GM18499 (cell line): ENCODE measurements at regions not wholly inside any gene's neighbourhood (a gene's known extent, or its start where the extent isn't known, plus 50 kb on each side); places are given as distances from the start of the nearest gene placed in this dataset.

Experiments used
- ATAC-seq: cut with Tn5 transposase; IDR thresholded peaks from one replicate; pipeline ENCODE4 v1.9.1; 2021; ENCODE audit warnings: moderate number of reproducible peaks; ENCODE audit not compliant: insufficient read depth, unreplicated experiment

- no peak for ATAC-seq
Observed at GRCh38 chr15:93271871-93272270, 182.9 kb upstream of the RGMA start.

- no peak for ATAC-seq
Observed at GRCh38 chr15:93270937-93271467, 182.0 kb upstream of the RGMA start.

- no peak for ATAC-seq
Observed at GRCh38 chr15:93268066-93268465, 179.1 kb upstream of the RGMA start.

GRCh38 chr15:93266291-93266690, 177.3 kb upstream of the RGMA start:
- no peak for ATAC-seq

GRCh38 chr15:93265111-93265556, 176.1 kb upstream of the RGMA start:
- ATAC-seq = no peak

GRCh38 chr15:93261845-93262244, 172.8 kb upstream of the RGMA start:
- no peak for ATAC-seq

GRCh38 chr15:93257920-93258319, 168.9 kb upstream of the RGMA start:
- no peak for ATAC-seq

GRCh38 chr15:93253681-93254080, 164.7 kb upstream of the RGMA start:
- ATAC-seq = no peak

- ATAC-seq = no peak
Observed at GRCh38 chr15:93252780-93253179, 163.8 kb upstream of the RGMA start.

GRCh38 chr15:93250950-93251349, 161.9 kb upstream of the RGMA start:
- ATAC-seq = no peak

GRCh38 chr15:93250209-93250608, 161.2 kb upstream of the RGMA start:
- ATAC-seq = no peak

- ATAC-seq = no peak
Observed at GRCh38 chr15:93249623-93250022, 160.6 kb upstream of the RGMA start.

- no peak for ATAC-seq
Observed at GRCh38 chr15:93247466-93248121, 158.6 kb upstream of the RGMA start.

- no peak for ATAC-seq
Observed at GRCh38 chr15:93246266-93247242, 157.5 kb upstream of the RGMA start.

GRCh38 chr15:93245661-93246042, 156.6 kb upstream of the RGMA start:
- ATAC-seq = no peak

- ATAC-seq = no peak
Observed at GRCh38 chr15:93244696-93245660, 156.0 kb upstream of the RGMA start.

- ATAC-seq = no peak
Observed at GRCh38 chr15:93243573-93243972, 154.6 kb upstream of the RGMA start.

GRCh38 chr15:93241696-93242585, 152.9 kb upstream of the RGMA start:
- ATAC-seq = no peak

GRCh38 chr15:93239993-93240392, 151.0 kb upstream of the RGMA start:
- ATAC-seq = no peak
